Spleen (tissue), 7 donors: ENCODE measurements at regions not wholly inside any gene's neighbourhood (a gene's known extent, or its start where the extent isn't known, plus 50 kb on each side); places are given as distances from the start of the nearest gene placed in this dataset.

Experiments used
- POLR2AphosphoS5 ChIP-seq, 3 donors: sonication (generic); formaldehyde crosslinking; IDR thresholded peaks; one replicate each; pipeline ENCODE4 v1.5.1; 2017; ENCODE audit warnings: antibody characterized with exemption in 3 of 3
- TF ChIP-seq, protein P1 (sequence below), 11 experiments: fragments of 200-600 bp in 7 of 11; fragments of 450-650 bp in 4 of 11; sonication (generic) in 4 of 11; IDR thresholded peaks in 8 of 11; conservative IDR thresholded peaks in 3 of 11; 1 replicate in 7 of 11; 2 replicates in 4 of 11; pipeline versions ENCODE4 v1.4.0 to v1.8.0; 2016 to 2021; ENCODE audit warnings: antibody characterized with exemption in 11 of 11, inconsistent platforms in 4 of 11, mild to moderate bottlenecking in 1 of 11
- donor health status: DM: no; HTN: no; CAD: no; lungs with moderate emphysema.
- donor health status: DM: no; HTN: no; CAD: no.
- donor health status: DM: no; HTN: no; CAD: no.

DNA sequence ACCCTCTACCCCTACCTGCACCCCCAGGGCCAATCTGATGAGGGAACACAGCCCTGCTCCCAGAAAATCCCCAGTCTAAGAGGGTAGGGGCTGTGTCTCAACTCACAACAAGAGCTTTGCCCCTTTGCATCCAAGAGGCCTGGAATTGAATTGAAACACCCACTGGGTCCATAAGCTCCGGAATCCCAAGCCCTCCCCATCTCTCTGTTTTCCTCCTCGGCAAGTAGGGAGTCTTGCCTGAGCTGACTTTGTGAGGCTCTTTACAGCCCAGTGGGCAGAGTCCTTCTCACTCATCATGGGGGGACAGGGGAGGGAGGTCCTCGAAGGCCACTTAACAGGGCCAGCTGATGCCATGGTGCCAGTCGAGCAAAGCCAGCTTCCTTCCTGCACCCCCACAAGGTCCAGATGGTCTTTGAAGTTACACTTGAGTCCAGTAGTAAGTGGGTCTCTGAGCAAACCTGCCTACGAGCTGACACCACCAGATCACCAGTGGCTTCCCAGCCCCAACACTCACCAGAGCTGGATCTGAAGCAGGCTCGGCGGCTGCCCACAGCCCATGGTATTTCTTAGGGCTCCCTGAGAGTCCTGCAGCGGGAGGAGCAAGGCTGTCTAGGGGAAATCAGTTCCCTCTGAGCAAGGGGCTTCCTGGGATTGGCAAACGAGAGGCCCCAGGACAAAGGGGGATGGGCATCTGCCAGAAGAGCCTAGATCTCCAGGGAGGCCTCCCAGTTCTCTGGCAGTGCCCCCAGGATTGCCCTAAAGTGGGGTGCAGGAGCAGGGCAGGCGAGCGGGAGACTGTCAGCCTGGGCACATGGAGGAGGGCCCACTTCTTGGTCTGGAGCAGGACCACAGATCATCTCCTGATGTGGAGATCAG is 144.5 kb downstream of the VEGFA start:
- TF ChIP-seq, protein P1, sequence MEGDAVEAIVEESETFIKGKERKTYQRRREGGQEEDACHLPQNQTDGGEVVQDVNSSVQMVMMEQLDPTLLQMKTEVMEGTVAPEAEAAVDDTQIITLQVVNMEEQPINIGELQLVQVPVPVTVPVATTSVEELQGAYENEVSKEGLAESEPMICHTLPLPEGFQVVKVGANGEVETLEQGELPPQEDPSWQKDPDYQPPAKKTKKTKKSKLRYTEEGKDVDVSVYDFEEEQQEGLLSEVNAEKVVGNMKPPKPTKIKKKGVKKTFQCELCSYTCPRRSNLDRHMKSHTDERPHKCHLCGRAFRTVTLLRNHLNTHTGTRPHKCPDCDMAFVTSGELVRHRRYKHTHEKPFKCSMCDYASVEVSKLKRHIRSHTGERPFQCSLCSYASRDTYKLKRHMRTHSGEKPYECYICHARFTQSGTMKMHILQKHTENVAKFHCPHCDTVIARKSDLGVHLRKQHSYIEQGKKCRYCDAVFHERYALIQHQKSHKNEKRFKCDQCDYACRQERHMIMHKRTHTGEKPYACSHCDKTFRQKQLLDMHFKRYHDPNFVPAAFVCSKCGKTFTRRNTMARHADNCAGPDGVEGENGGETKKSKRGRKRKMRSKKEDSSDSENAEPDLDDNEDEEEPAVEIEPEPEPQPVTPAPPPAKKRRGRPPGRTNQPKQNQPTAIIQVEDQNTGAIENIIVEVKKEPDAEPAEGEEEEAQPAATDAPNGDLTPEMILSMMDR (IDR thresholded peaks at IDR 0.05 in 8 of 11, conservative IDR thresholded peaks at IDR 0.05 in 3 of 11) = no peak
- no peak for TF ChIP-seq POLR2AphosphoS5 (IDR thresholded peaks at IDR 0.05)
